ENCODE measurements at regions not wholly inside any gene's neighbourhood (a gene's known extent, or its start where the extent isn't known, plus 50 kb on each side); places are given as distances from the start of the nearest gene placed in this dataset.

- no peak for TF ChIP-seq CREB3 (tag; conservative IDR thresholded peaks at IDR 0.05; ENCODE audit: low read depth)
- no peak for TF ChIP-seq KLF6 (CRISPR knock-in tag; IDR thresholded peaks at IDR 0.05; ENCODE audit: borderline replicate concordance)
- no peak for TF ChIP-seq ELF4 (CRISPR knock-in tag; IDR thresholded peaks at IDR 0.05)
- TF ChIP-seq, protein P1, sequence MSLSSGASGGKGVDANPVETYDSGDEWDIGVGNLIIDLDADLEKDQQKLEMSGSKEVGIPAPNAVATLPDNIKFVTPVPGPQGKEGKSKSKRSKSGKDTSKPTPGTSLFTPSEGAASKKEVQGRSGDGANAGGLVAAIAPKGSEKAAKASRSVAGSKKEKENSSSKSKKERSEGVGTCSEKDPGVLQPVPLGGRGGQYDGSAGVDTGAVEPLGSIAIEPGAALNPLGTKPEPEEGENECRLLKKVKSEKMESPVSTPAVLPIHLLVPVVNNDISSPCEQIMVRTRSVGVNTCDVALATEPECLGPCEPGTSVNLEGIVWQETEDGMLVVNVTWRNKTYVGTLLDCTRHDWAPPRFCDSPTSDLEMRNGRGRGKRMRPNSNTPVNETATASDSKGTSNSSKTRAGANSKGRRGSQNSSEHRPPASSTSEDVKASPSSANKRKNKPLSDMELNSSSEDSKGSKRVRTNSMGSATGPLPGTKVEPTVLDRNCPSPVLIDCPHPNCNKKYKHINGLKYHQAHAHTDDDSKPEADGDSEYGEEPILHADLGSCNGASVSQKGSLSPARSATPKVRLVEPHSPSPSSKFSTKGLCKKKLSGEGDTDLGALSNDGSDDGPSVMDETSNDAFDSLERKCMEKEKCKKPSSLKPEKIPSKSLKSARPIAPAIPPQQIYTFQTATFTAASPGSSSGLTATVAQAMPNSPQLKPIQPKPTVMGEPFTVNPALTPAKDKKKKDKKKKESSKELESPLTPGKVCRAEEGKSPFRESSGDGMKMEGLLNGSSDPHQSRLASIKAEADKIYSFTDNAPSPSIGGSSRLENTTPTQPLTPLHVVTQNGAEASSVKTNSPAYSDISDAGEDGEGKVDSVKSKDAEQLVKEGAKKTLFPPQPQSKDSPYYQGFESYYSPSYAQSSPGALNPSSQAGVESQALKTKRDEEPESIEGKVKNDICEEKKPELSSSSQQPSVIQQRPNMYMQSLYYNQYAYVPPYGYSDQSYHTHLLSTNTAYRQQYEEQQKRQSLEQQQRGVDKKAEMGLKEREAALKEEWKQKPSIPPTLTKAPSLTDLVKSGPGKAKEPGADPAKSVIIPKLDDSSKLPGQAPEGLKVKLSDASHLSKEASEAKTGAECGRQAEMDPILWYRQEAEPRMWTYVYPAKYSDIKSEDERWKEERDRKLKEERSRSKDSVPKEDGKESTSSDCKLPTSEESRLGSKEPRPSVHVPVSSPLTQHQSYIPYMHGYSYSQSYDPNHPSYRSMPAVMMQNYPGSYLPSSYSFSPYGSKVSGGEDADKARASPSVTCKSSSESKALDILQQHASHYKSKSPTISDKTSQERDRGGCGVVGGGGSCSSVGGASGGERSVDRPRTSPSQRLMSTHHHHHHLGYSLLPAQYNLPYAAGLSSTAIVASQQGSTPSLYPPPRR (CRISPR knock-in tag; IDR thresholded peaks at IDR 0.05; ENCODE audit: borderline replicate concordance): no peak
- TF ChIP-seq NFIC (IDR thresholded peaks at IDR 0.05): no peak
- no peak for TF ChIP-seq MTF1 (CRISPR knock-in tag; IDR thresholded peaks at IDR 0.05; ENCODE audit: borderline replicate concordance)
- 0 out of 2 replicates have a peak, but pooled peaks have one; percentile 23 for TF ChIP-seq ATF7 (IDR thresholded peaks at IDR 0.05)
- peak; percentile 65 for TF ChIP-seq FOS (IDR thresholded peaks at IDR 0.05; ENCODE audit: extremely low read depth, insufficient read length)
- peak; percentile 79 for TF ChIP-seq PKNOX1 (IDR thresholded peaks at IDR 0.05)
- TF ChIP-seq PBX2 (CRISPR knock-in tag; IDR thresholded peaks at IDR 0.05; ENCODE audit: low read depth): no peak
- peak; percentile 78 for TF ChIP-seq PBX2 (tag; conservative IDR thresholded peaks at IDR 0.05; ENCODE audit: low read depth)
- TF ChIP-seq RAD51 (IDR thresholded peaks at IDR 0.05; ENCODE audit: borderline replicate concordance, low read depth): no peak
- no peak for TF ChIP-seq FUS (optimal IDR thresholded peaks at IDR 0.05; ENCODE audit: low read depth, low read length)
- TF ChIP-seq ZNF75A (CRISPR knock-in tag; IDR thresholded peaks at IDR 0.05): no peak
- peak; percentile 93 for TF ChIP-seq JUN (IDR thresholded peaks at IDR 0.05; ENCODE audit: borderline replicate concordance, low read depth, low read length)
- no peak; the same call in 1 of the 2 replicates for TF ChIP-seq JUN (CRISPR knock-in tag; IDR thresholded peaks at IDR 0.05; ENCODE audit: borderline replicate concordance)
- TF ChIP-seq RBM22 (IDR thresholded peaks at IDR 0.05; ENCODE audit: low read depth, low read length, poor library complexity, severe bottlenecking): no peak
- 0 out of 4 replicates have a peak, but pooled peaks of 1 of the 2 experiments have one; percentile 34 for TF ChIP-seq TEAD1 (CRISPR knock-in tag; IDR thresholded peaks at IDR 0.05)
Measured at GRCh38 chr1:234745844-234746797, 136.1 kb upstream of the IRF2BP2 start (continued).

Data from K562 (cell line).